GM18517 (cell line): ENCODE measurements at regions not wholly inside any gene's neighbourhood (a gene's known extent, or its start where the extent isn't known, plus 50 kb on each side); places are given as distances from the start of the nearest gene placed in this dataset.

Experiments used
- ATAC-seq: cut with Tn5 transposase; IDR thresholded peaks from one replicate; pipeline ENCODE4 v1.9.1; 2021; ENCODE audit warnings: mild to moderate bottlenecking, moderate library complexity; ENCODE audit not compliant: unreplicated experiment

DNA sequence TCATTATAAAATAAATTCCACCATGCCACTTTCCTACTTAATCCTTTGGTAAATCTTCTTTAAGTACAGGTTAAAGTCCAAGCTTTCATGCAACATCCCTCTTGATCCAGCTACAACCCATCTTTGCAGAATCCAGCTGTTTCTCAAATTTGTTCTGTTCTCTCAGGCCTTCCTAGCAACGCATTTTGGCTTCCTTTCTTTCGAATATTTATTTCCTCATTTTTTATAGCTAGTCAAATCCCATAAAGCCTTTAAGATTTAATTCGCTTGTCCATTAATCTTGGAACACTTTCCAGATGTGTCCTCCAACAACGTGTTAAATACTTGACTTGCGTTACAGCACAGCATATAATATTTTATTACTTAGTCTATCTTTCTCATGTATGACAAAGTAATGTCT is 600.1 kb upstream of the CHORDC1 start:
- ATAC-seq: no peak

DNA sequence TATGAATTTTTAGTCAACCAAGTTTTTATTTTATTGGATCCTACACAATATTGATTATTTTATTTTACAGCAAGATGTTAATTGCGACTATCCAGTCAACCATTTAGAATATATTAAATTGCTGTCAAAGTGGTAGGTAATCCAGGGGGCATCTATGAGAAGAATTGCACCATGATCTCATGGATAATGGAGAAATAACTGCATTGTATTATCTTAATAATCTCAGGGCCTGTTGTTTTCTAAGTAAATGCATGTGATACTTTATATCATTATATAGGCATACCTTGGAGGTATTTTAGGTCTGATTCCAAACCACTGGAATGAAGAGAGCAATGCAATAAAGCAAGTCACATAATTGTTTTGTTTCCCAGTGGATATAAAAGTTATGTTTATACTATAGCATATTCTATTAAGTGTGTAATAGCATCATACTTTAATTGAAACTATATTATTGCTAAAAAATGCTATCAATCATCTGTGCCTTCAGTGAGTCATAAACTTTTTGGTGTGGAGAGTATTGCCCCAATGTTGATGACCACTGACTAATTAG is 595.4 kb upstream of the CHORDC1 start:
- ATAC-seq: no peak

DNA sequence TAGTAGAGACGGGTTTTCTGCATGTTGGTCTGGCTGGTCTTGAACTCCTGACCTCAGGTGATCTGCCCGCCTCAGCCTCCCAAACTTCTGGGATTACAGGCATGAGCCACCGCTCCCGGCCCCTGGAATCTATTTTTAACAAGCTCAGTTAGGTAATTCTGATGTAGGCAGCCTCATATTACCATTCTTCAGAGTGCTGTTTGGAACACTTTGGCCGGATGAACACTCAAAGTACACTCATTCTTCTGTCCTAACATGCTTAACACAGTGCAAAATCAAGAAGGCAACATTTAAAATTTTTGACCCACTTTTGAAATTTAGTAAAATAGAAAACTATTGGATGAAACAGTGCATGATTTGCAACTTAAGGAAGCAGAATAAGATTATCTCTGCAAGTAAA is 586.7 kb upstream of the CHORDC1 start:
- no peak for ATAC-seq

DNA sequence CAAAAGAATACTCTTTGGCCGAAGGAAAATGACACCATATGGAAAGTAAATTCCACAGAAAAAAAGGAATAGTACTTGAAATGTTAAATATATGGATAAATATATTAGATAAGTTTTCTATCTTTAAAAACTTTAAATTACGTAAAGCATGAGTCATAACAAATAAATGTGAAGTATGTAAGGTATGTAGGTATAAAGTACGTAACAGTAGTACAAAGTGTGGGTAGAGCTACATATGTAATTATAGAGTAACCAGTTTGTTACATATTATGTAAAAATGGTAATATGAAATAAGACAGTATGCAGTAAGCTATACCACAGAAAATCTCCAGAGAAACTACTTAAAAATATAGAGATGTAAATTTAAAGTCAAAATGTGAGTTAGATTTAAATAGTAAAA is 582.3 kb upstream of the CHORDC1 start:
- no peak for ATAC-seq

- no peak for ATAC-seq
Observed at GRCh38 chr11:90803831-90804230, 581.0 kb upstream of the CHORDC1 start.

DNA sequence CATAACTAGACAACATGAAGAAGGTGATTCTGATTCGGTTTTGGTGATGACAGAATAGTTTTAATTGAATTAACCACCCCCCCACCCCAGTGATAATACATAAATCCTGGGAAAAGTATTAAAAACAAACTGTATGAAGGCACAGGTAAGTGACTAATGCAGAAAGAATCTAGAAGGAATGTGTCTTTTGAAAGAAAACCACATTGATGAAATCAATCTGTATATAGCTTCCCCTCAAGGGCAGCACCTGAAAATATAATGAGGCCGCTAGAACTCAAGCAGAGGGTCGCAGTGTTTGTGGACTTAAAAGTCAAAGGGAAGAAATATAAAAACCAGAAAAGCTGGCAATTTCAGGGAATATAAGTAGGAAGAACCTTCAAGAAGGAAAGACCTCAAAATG is 580.5 kb upstream of the CHORDC1 start:
- no peak for ATAC-seq

GRCh38 chr11:90798769-90799168 is 575.9 kb upstream of the CHORDC1 start:
- ATAC-seq: no peak

GRCh38 chr11:90795746-90796145 is 572.9 kb upstream of the CHORDC1 start:
- ATAC-seq: no peak

GRCh38 chr11:90788961-90789360 is 566.1 kb upstream of the CHORDC1 start:
- ATAC-seq: no peak

GRCh38 chr11:90784241-90784814 is 561.5 kb upstream of the CHORDC1 start:
- ATAC-seq: no peak

GRCh38 chr11:90783111-90783510 is 560.3 kb upstream of the CHORDC1 start:
- ATAC-seq: no peak

- no peak for ATAC-seq
Observed at GRCh38 chr11:90779098-90779497, 556.2 kb upstream of the CHORDC1 start.

- no peak for ATAC-seq
Observed at GRCh38 chr11:90775567-90776165, 552.8 kb upstream of the CHORDC1 start.

- ATAC-seq: no peak
Observed at GRCh38 chr11:90774727-90775566, 552.1 kb upstream of the CHORDC1 start.

GRCh38 chr11:90770007-90770406 is 547.2 kb upstream of the CHORDC1 start:
- ATAC-seq: no peak

GRCh38 chr11:90766121-90766520 is 543.3 kb upstream of the CHORDC1 start:
- ATAC-seq: no peak

DNA sequence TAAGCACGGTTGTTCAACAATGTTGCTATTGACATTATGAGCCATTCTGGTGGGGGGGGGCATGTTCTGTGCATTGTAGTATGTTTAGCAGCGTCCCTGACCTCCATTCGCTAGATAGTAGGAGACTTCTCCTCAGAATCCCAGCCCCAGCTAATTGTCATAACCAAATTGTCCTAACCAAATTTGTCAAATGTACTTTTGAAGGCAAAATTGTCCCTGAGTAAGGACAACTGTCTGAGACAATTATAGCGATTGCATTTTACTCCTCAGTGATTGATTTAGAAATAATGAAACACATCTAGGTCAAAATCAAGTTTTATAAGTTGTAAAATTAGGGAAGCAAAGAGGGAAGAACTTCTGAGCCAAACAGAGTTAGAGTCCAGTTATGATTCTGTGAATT is 541.8 kb upstream of the CHORDC1 start:
- no peak for ATAC-seq

DNA sequence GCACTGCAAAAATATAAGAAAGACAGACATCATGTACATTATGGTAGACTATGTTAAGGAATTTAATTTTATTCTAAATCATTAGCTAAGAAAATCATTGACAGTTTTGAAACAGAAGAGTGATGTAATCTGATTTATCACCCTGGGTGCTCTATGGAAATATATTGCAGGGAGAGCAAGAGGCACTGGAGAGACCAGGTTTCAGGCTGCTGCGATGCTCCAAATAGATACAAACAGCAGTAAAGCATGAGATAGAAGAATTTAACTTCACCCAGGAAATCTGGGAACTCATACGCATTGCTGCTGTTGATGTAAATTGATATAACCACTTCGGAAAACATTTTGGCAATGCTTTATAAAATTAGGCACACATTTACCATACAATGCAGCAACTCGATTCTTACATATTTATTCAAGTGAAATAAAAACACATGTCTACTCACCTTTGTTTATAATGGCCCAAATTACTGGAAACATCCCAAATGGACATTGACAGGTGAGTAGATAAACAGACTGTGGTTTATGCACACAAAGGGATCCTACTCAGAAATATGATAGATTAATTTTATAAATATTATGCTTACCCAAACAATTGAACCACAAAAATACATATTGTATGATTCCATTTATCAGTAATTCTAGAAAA is 535.1 kb upstream of the CHORDC1 start:
- ATAC-seq: no peak

- no peak for ATAC-seq
Observed at GRCh38 chr11:90756617-90757016, 533.8 kb upstream of the CHORDC1 start.

DNA sequence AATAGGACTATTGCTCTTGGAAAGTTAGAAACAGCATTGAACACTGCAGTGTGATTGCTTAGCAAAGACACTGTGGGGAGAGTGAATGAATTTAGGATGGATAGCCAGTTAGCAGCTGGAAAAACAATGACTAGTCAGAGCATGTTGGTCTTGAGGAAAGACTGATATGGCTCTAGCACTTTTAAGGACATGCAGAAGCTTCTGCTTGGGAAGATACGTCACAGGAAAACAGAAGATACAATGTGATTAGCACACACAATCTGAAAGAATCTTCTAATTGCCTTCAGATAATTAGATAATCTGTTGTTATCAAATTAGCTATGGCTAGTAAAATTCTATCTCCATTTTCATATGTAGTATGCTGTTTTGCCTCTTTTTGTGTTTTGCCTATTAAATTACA is 530.7 kb upstream of the CHORDC1 start:
- no peak for ATAC-seq

GRCh38 chr11:90747057-90747456 is 524.2 kb upstream of the CHORDC1 start:
- ATAC-seq: no peak
